Stimulated activated CD4-positive, alpha-beta T cell treated with anti-CD3 and anti-CD28 coated beads, TNF-alpha, amount 100 ng/mL, for 24 hours (primary cell): ENCODE measurements at regions not wholly inside any gene's neighbourhood (a gene's known extent, or its start where the extent isn't known, plus 50 kb on each side); places are given as distances from the start of the nearest gene placed in this dataset.

Experiments
- DNase-seq, 3 experiments: peaks; one replicate each; pipeline ENCODE4 v3.0.0-alpha.2; 2020; ENCODE audit warnings: low read depth in 3 of 3

- no peak for DNase-seq
Measured at GRCh38 chr3:103341078-103341606, 906.3 kb downstream of the ZPLD1 start.

- no peak for DNase-seq
Measured at GRCh38 chr3:103342205-103342731, 907.5 kb downstream of the ZPLD1 start.

- no peak for DNase-seq
Measured at GRCh38 chr3:103349760-103350159, 914.9 kb downstream of the ZPLD1 start.

GRCh38 chr3:103365467-103365866 lies 930.7 kb downstream of the ZPLD1 start:
- DNase-seq = no peak

GRCh38 chr3:103367481-103367880 lies 932.7 kb downstream of the ZPLD1 start:
- DNase-seq = no peak

- DNase-seq = no peak
Measured at GRCh38 chr3:103371411-103371810, 936.6 kb downstream of the ZPLD1 start.

- no peak for DNase-seq
Measured at GRCh38 chr3:103372031-103372430, 937.2 kb downstream of the ZPLD1 start.

GRCh38 chr3:103380391-103380790 lies 945.6 kb downstream of the ZPLD1 start:
- no peak for DNase-seq

- DNase-seq = no peak
Measured at GRCh38 chr3:103381296-103382079, 946.7 kb downstream of the ZPLD1 start.

GRCh38 chr3:103385961-103386656 lies 951.3 kb downstream of the ZPLD1 start:
- DNase-seq = no peak

- DNase-seq = no peak
Measured at GRCh38 chr3:103388214-103388613, 953.4 kb downstream of the ZPLD1 start.

- DNase-seq = no peak
Measured at GRCh38 chr3:103389356-103389755, 954.5 kb downstream of the ZPLD1 start.

GRCh38 chr3:103393395-103394186 lies 958.8 kb downstream of the ZPLD1 start:
- DNase-seq = no peak

- DNase-seq = no peak
Measured at GRCh38 chr3:103403191-103403590, 968.4 kb downstream of the ZPLD1 start.

GRCh38 chr3:103406320-103406850 lies 971.6 kb downstream of the ZPLD1 start:
- no peak for DNase-seq

- no peak for DNase-seq
Measured at GRCh38 chr3:103410231-103410630, 975.4 kb downstream of the ZPLD1 start.

- no peak for DNase-seq
Measured at GRCh38 chr3:103421460-103421859, 986.6 kb downstream of the ZPLD1 start.

- DNase-seq = no peak
Measured at GRCh38 chr3:103437883-103438282, 1003.1 kb downstream of the ZPLD1 start.

GRCh38 chr3:103440539-103441203 lies 1005.9 kb downstream of the ZPLD1 start:
- no peak for DNase-seq

- no peak for DNase-seq
Measured at GRCh38 chr3:103446953-103447629, 1012.3 kb downstream of the ZPLD1 start.

- no peak for DNase-seq
Measured at GRCh38 chr3:103453152-103453551, 1018.3 kb downstream of the ZPLD1 start.
